ENCODE measurements at regions not wholly inside any gene's neighbourhood (a gene's known extent, or its start where the extent isn't known, plus 50 kb on each side); places are given as distances from the start of the nearest gene placed in this dataset.
A peak's percentile ranks its signal among the peaks of the same experiment; 100 is the strongest.

DNA sequence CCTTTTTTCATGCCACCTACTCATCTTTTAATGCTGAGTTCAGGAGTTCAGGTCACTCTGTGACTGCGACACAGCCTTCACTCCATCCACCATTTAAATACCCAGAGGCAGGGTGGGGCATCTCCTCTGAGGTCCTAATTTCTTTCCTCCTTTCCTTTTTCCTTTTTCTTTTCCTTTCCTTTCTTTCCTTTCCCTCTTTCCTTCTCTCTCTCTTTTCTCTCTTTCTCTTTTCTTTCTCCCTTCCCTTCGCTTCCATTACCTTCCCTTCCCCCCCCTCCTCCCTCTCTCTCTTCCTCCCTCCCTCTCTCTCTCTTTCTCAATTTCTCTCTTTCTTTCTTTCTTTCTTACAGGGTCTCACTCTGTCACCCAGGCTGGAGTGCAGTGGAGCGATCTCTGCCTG is 145.9 kb upstream of the SVIL start:
- ATAC-seq (no peak), DNase-seq (no peak)
- no peak for TF ChIP-seq CTCF (IDR thresholded peaks at IDR 0.05)
- no peak for TF ChIP-seq POLR2A (IDR thresholded peaks at IDR 0.05)
- Histone ChIP-seq H3K4me1 (peaks cover 0 to 19% (median 10%) of the 10 kb centered on the region in 12 donors), H3K27me3 (no peaks in the 10 kb centered on the region), H3K4me3 (no peak overlapping the region), H3K36me3 (no peaks in the 10 kb centered on the region), H3K9me3 (no peaks in the 10 kb centered on the region), H3K27ac (no peak overlapping the region)
- intact Hi-C loops (cut with DNase I): loop anchor here in 1 of 10 donors (5.0 kb wide), 1 partner anchor 38 kb away; no protein-coding TSS in a partner anchor
- 84 to 98% (median 93%) methylated on average over 3 of the region's 3 CpGs for WGBS, 4 donors

DNA sequence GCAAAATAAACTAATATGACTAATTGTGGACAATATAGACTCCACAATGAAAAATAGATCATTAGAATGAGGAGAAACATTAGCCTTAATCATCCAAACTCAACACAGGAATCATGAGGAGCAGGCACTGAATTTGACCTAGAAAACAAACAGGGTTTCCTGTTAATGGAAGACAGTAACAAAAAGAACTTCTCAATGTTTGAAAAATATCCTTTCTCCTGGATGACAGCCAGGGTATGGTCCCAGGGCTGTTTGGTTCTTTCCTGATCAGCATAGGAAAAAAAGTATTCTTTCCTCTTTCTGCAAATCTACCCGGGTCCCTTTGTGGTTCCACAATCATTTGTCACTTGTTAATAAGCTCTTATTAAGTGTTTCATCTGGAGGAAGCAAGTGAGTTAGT is 145.3 kb upstream of the SVIL start:
- DNase-seq (no peak), ATAC-seq (no peak)

DNA sequence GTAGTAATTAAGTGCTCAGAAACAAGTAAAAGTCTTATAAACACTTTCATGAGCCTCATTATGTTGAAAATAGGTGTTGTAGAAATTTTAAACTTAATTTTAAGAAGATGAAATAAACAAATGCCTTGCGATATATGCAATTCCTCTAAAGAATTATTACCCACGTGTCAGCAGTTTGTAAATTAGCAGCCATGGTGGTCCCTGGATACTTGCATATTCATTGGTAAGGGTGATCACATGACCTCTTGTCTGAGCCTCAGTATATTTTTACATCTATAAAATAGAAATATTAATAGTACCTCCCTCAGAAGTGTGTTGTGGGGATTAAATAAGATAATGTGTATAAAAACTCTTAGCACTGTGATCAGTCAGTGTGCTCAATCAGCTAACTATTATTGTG is 141.5 kb upstream of the SVIL start:
- no peak for TF ChIP-seq POLR2A (IDR thresholded peaks at IDR 0.05)
- no peak for TF ChIP-seq CTCF (IDR thresholded peaks at IDR 0.05)
- ATAC-seq (no peak), DNase-seq (no peak)
- WGBS, 4 donors: 89 to 91% (median 91%) methylated on average over 2 of the region's 2 CpGs
- intact Hi-C loops (cut with DNase I): no loop called here
- Histone ChIP-seq H3K4me1 (no peaks in the 10 kb centered on the region), H3K27ac (no peak overlapping the region), H3K27me3 (no peaks in the 10 kb centered on the region), H3K4me3 (no peak overlapping the region), H3K9me3 (no peaks in the 10 kb centered on the region), H3K36me3 (no peaks in the 10 kb centered on the region)

More for the DNA sequence above, 145.3 kb upstream of the SVIL start:
- intact Hi-C loops (cut with DNase I): loop anchor here in 1 of 10 donors (5.0 kb wide), 1 partner anchor 38 kb away; no protein-coding TSS in a partner anchor
- 26 to 44% (median 36%) methylated on average over 1 of the region's 1 CpG for WGBS, 4 donors
- Histone ChIP-seq H3K27ac (no peak overlapping the region), H3K4me3 (no peak overlapping the region), H3K9me3 (no peaks in the 10 kb centered on the region), H3K27me3 (no peaks in the 10 kb centered on the region), H3K4me1 (peaks cover 0 to 19% (median 10%) of the 10 kb centered on the region in 12 donors), H3K36me3 (no peaks in the 10 kb centered on the region)
- no peak for TF ChIP-seq POLR2A (IDR thresholded peaks at IDR 0.05)

DNA sequence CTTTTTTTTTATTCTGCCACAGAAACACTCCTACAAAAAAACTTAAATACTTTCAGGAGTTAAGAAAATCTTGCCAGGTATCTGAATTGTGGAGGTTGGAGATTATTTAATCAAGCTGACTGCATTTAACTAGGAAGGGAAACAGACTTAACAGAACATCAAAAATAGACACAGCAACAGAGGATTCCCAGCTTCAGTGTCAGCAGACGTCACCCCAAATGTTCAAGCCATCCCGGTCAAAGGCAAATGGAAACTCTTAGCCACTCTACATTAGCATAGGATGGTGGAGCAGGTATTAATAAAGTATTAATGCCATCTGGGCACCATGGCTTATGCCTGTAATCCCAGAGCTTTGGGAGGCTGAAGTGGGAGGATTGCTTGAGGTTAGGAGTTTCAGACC is 139.7 kb upstream of the SVIL start:
- no peak for TF ChIP-seq POLR2A (IDR thresholded peaks at IDR 0.05)
- no peak for TF ChIP-seq CTCF (IDR thresholded peaks at IDR 0.05)
- WGBS, 4 donors: 82 to 91% (median 86%) methylated on average over 2 of the region's 2 CpGs
- Histone ChIP-seq H3K27ac (no peak overlapping the region), H3K36me3 (no peaks in the 10 kb centered on the region), H3K4me1 (no peaks in the 10 kb centered on the region), H3K4me3 (no peak overlapping the region), H3K9me3 (no peaks in the 10 kb centered on the region), H3K27me3 (no peaks in the 10 kb centered on the region)
- no peak for DNase-seq
- intact Hi-C loops (cut with DNase I): no loop called here
- no peak for ATAC-seq

- no peak for TF ChIP-seq CTCF (IDR thresholded peaks at IDR 0.05)
- no peak for TF ChIP-seq POLR2A (IDR thresholded peaks at IDR 0.05)
- no peak for DNase-seq
- 86 to 100% (median 91%) methylated on average over 1 of the region's 1 CpG for WGBS, 4 donors
- no peak for ATAC-seq
- Histone ChIP-seq H3K36me3 (no peaks in the 10 kb centered on the region), H3K9me3 (no peaks in the 10 kb centered on the region), H3K4me1 (no peaks in the 10 kb centered on the region), H3K4me3 (no peak overlapping the region), H3K27me3 (no peaks in the 10 kb centered on the region), H3K27ac (peak overlapping the region in 1 of 12 donors; percentile 61)
- intact Hi-C loops (cut with DNase I): loop anchor here in 1 of 10 donors (2.0 kb wide), 1 partner anchor 67 kb away; no protein-coding TSS in a partner anchor
Measured at GRCh38 chr10:29773675-29774091, 138.9 kb upstream of the SVIL start.
